Mammary epithelial cell (primary cell): ENCODE measurements at regions not wholly inside any gene's neighbourhood (a gene's known extent, or its start where the extent isn't known, plus 50 kb on each side); places are given as distances from the start of the nearest gene placed in this dataset.

Experiments
- EZH2 ChIP-seq: IDR thresholded peaks from 2 replicates; pipeline ENCODE4 v1.6.1; 2012; ENCODE audit warnings: low read length, inconsistent platforms, borderline replicate concordance
- TF ChIP-seq, protein P1 (sequence below), 2 donors: IDR thresholded peaks in 1 of 2; conservative IDR thresholded peaks in 1 of 2; 2 replicates each; pipeline ENCODE4 v1.5.1; 2011 to 2012; ENCODE audit warnings: inconsistent platforms in 2 of 2, low read length in 2 of 2, mild to moderate bottlenecking in 2 of 2, control low read depth in 1 of 2, low read depth in 1 of 2; ENCODE audit not compliant: insufficient read depth in 1 of 2; ENCODE audit errors: extremely low read depth in 1 of 2

DNA sequence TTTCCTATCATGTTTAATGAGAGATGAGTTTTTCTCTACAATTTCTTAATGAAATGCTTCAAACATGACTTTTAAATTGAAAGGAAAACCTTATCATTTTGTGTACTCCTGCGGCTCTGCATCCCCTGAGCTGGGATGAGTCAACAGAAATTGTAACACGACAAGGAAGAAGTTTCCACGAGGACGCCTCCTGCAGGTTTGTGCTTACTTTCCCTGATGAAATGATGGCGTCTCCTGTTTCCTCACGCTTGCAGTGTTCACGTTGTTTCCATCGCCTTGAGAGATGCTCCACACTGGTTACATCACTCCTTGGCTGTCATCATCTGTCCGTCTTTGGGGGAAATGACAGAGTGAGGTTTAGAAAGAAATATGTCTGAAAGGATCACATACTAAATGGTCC lies 233.7 kb upstream of the ZFP64 start:
- TF ChIP-seq EZH2, result no peak
- TF ChIP-seq, protein P1, sequence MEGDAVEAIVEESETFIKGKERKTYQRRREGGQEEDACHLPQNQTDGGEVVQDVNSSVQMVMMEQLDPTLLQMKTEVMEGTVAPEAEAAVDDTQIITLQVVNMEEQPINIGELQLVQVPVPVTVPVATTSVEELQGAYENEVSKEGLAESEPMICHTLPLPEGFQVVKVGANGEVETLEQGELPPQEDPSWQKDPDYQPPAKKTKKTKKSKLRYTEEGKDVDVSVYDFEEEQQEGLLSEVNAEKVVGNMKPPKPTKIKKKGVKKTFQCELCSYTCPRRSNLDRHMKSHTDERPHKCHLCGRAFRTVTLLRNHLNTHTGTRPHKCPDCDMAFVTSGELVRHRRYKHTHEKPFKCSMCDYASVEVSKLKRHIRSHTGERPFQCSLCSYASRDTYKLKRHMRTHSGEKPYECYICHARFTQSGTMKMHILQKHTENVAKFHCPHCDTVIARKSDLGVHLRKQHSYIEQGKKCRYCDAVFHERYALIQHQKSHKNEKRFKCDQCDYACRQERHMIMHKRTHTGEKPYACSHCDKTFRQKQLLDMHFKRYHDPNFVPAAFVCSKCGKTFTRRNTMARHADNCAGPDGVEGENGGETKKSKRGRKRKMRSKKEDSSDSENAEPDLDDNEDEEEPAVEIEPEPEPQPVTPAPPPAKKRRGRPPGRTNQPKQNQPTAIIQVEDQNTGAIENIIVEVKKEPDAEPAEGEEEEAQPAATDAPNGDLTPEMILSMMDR (conservative IDR thresholded peaks at IDR 0.05 in 1 of 2, IDR thresholded peaks at IDR 0.05 in 1 of 2; ENCODE audit: extremely low read depth in 1 of 2, insufficient read depth in 1 of 2, low read depth in 1 of 2, low read length in 2 of 2), result no peak
